IMR-90 (cell line): ENCODE measurements at regions not wholly inside any gene's neighbourhood (a gene's known extent, or its start where the extent isn't known, plus 50 kb on each side); places are given as distances from the start of the nearest gene placed in this dataset.

Source experiments
- ATAC-seq: fragments of 200-7000 bp; cut with Tn5 transposase; 2 replicates; pipeline ENCODE4 v1.9.1; 2020; ENCODE audit warnings: low read depth, mild to moderate bottlenecking, moderate library complexity
- BruUV-seq: library from RNA; stranded (reverse); fragments of 400-500 nt; replicated peaks from 2 replicates; lab custom pipeline; 2021; lab: Mats Ljungman, UMichigan
- CTCF ChIA-PET: fragments of 300-600 bp; formaldehyde crosslinking; extraction: SDS; loops from one replicate; lab custom pipeline; 2021; ENCODE audit warnings: antibody characterized with exemption; lab: Yijun Ruan, JAX
- POLR2A ChIA-PET: fragments of 300-600 bp; sonication (Branson Sonifier 250); formaldehyde crosslinking; loops from one replicate; lab custom pipeline; 2022; ENCODE audit warnings: antibody characterized with exemption; ENCODE audit not compliant: unreplicated experiment; lab: Charles Lee
- DNase-seq: peaks from one replicate; pipeline ENCODE4 v3.0.0; 2013
- H2AFZ ChIP-seq: replicated peaks from 2 replicates; pipeline ENCODE3; 2013; ENCODE audit warnings: low read length, mild to moderate bottlenecking; ENCODE audit not compliant: poor library complexity
- H2AK5ac ChIP-seq: 2 replicates; pipeline ENCODE4 v1.6.1; 2013; ENCODE audit warnings: low read depth, low read length, inconsistent platforms
- H2AK9ac ChIP-seq: replicated peaks from 2 replicates; pipeline ENCODE3; 2013; ENCODE audit warnings: mild to moderate bottlenecking, low read depth, low read length, moderate library complexity; ENCODE audit not compliant: poor library complexity
- H2BK120ac ChIP-seq: 2 replicates; pipeline ENCODE4 v1.6.1; 2013; ENCODE audit warnings: low read depth, low read length, inconsistent platforms
- H2BK15ac ChIP-seq: 3 replicates; pipeline ENCODE4 v1.6.1; 2013; ENCODE audit warnings: low read depth, low read length, inconsistent platforms
- H2BK20ac ChIP-seq: 2 replicates; pipeline ENCODE4 v1.6.1; 2013; ENCODE audit warnings: low read depth, mild to moderate bottlenecking, inconsistent platforms, low read length, moderate library complexity
- H2BK5ac ChIP-seq: 2 replicates; pipeline ENCODE4 v1.6.1; 2013; ENCODE audit warnings: mild to moderate bottlenecking, low read depth, low read length, inconsistent platforms; ENCODE audit not compliant: poor library complexity, severe bottlenecking
- H3K14ac ChIP-seq: replicated peaks from 2 replicates; pipeline ENCODE4 v1.6.1; 2013; ENCODE audit warnings: low read depth, low read length, inconsistent platforms
- H3K18ac ChIP-seq: 2 replicates; pipeline ENCODE4 v1.6.1; 2013; ENCODE audit warnings: low read depth, low read length, control low read depth
- H3K23ac ChIP-seq: 2 replicates; pipeline ENCODE4 v1.6.1; 2013; ENCODE audit warnings: low read depth, low read length, inconsistent platforms
- H3K27ac ChIP-seq: 2 replicates; pipeline ENCODE4 v1.5.1; 2013; ENCODE audit warnings: mild to moderate bottlenecking, control low read depth, low read length; ENCODE audit not compliant: insufficient read depth
- H3K27me3 ChIP-seq: 2 replicates; pipeline ENCODE4 v1.6.1; 2013; ENCODE audit warnings: low read length; ENCODE audit not compliant: control insufficient read depth, insufficient read depth
- H3K36me3 ChIP-seq: 2 replicates; pipeline ENCODE4 v1.6.1; 2013; ENCODE audit warnings: low read length, mixed read lengths; ENCODE audit not compliant: control insufficient read depth, insufficient read depth
- H3K4ac ChIP-seq: 2 replicates; pipeline ENCODE4 v1.6.1; 2013; ENCODE audit warnings: low read depth, low read length, inconsistent platforms
- H3K4me1 ChIP-seq: 2 replicates; pipeline ENCODE4 v1.6.1; 2013; ENCODE audit warnings: low read length, mixed read lengths; ENCODE audit not compliant: control insufficient read depth, insufficient read depth
- H3K4me2 ChIP-seq: 2 replicates; pipeline ENCODE4 v1.6.1; 2013; ENCODE audit warnings: low read depth, mild to moderate bottlenecking, control low read depth, low read length, moderate library complexity
- H3K4me3 ChIP-seq: 2 replicates; pipeline ENCODE4 v1.5.1; 2013; ENCODE audit warnings: low read depth, mild to moderate bottlenecking, control low read depth, low read length, moderate library complexity; ENCODE audit not compliant: insufficient read depth
- H3K56ac ChIP-seq: 2 replicates; pipeline ENCODE4 v1.6.1; 2013; ENCODE audit warnings: low read length, inconsistent platforms; ENCODE audit not compliant: insufficient read depth; ENCODE audit errors: extremely low read depth
- H3K79me1 ChIP-seq, 2 experiments: 2 replicates each; pipeline ENCODE4 v1.6.1; 2013; ENCODE audit warnings: low read length in 2 of 2, inconsistent platforms in 1 of 2, low read depth in 1 of 2
- H3K9ac ChIP-seq: 2 replicates; pipeline ENCODE4 v1.6.1; 2013; ENCODE audit warnings: low read depth, low read length, control low read depth
- H3K9me1 ChIP-seq: 2 replicates; pipeline ENCODE4 v1.6.1; 2013; ENCODE audit warnings: low read length, inconsistent platforms; ENCODE audit not compliant: insufficient read depth
- H3K9me3 ChIP-seq: 2 replicates; pipeline ENCODE4 v1.6.1; 2013; ENCODE audit warnings: low read length; ENCODE audit not compliant: control insufficient read depth, insufficient read depth
- H4K20me1 ChIP-seq: 2 replicates; pipeline ENCODE4 v1.6.1; 2013; ENCODE audit warnings: low read length, inconsistent platforms; ENCODE audit not compliant: insufficient read depth
- H4K5ac ChIP-seq: 2 replicates; pipeline ENCODE4 v1.6.1; 2013; ENCODE audit warnings: mild to moderate bottlenecking, low read depth, low read length, control low read depth
- H4K8ac ChIP-seq, 2 experiments: 2 replicates each; pipeline ENCODE4 v1.6.1; 2013; ENCODE audit warnings: low read depth in 2 of 2, low read length in 2 of 2, control low read depth in 1 of 2, inconsistent platforms in 1 of 2
- H4K91ac ChIP-seq: 2 replicates; pipeline ENCODE4 v1.6.1; 2013; ENCODE audit warnings: low read depth, low read length, inconsistent platforms; ENCODE audit not compliant: insufficient read depth
- MXI1 ChIP-seq: IDR thresholded peaks from 2 replicates; pipeline ENCODE4 v1.6.1; 2012; ENCODE audit warnings: low read depth, mild to moderate bottlenecking, low read length, moderate library complexity, borderline replicate concordance
- NFE2L2 ChIP-seq: fragments of 150-350 bp; IDR thresholded peaks from 2 replicates; pipeline ENCODE4 v1.6.1; 2016; ENCODE audit warnings: low read depth, mild to moderate bottlenecking, low read length
- POLR2A ChIP-seq: IDR thresholded peaks from 2 replicates; pipeline ENCODE4 v1.6.1; 2012; ENCODE audit warnings: mild to moderate bottlenecking, low read depth, low read length
- RAD21 ChIP-seq: IDR thresholded peaks from 2 replicates; pipeline ENCODE4 v1.6.1; 2012; ENCODE audit warnings: low read length, improper control_type of control experiment
- RFX5 ChIP-seq: IDR thresholded peaks from 2 replicates; pipeline ENCODE4 v1.8.0; 2012; ENCODE audit warnings: low read depth, mild to moderate bottlenecking, low read length, moderate library complexity
- SMC3 ChIP-seq: fragments of 150-350 bp; IDR thresholded peaks from 2 replicates; pipeline ENCODE4 v1.6.1; 2016; ENCODE audit warnings: low read depth, mild to moderate bottlenecking, antibody characterized with exemption, low read length, moderate library complexity
- WGBS, 2 experiments: methylation state at CpG; one replicate each; pipeline versions ENCODE4 v1.1.5 to v1.1.7; 2013; ENCODE audit warnings: missing lambda C conversion rate in 2 of 2; ENCODE audit not compliant: insufficient read length in 1 of 2; ENCODE audit errors: extremely low coverage in 2 of 2; 5-methylcytosine and 5-hydroxymethylcytosine counted together
- dilution Hi-C: fragments of 300-500 bp; cut with HindIII; formaldehyde crosslinking; loops from one replicate; pipeline ENCODE4 v1.14.3; 2018; ENCODE audit warnings: low sequenced_read_pairs; ENCODE audit not compliant: unreplicated experiment
- in situ Hi-C: fragments of 300-500 bp; cut with MboI; formaldehyde crosslinking; loops from 3 replicates; pipeline ENCODE4 v1.14.3; 2019; ENCODE audit warnings: low sequenced_read_pairs, inconsistent platforms, mixed read lengths
- intact Hi-C: fragments of 100-400 bp; cut with micrococcal nuclease; formaldehyde crosslinking; loops from 2 replicates; pipeline ENCODE4 v1.10.0; 2022
- TF ChIP-seq, protein P1 (sequence below): conservative IDR thresholded peaks from 2 replicates; pipeline ENCODE4 v1.5.1; 2012; ENCODE audit warnings: mild to moderate bottlenecking, low read depth, low read length, improper control_type of control experiment
- TF ChIP-seq, protein P2 (sequence below): fragments of 150-350 bp; IDR thresholded peaks from 2 replicates; pipeline ENCODE4 v1.6.1; 2017; ENCODE audit warnings: mild to moderate bottlenecking, antibody characterized with exemption, low read length, low read depth

DNA sequence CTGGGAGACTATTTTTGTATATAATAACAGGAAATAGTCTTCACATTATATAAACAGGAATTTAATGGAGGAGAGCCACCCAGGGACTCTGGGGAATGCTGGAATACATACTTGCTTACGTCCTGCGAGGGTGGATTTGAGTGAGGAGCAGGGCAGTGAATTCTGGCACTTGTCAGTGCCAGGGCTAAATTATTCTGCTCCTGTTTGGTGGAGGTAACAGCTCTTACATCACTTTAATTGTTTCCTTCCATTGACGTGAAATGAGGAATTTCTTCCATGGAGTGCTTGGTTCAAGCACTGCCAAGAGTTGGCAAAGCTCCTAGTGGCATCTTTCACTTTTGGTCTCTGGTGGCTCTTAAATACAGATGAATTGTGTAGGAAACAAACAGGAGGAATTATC is 94.1 kb upstream of the GOLGA8J start:
- no TSS peak for BruUV-seq
- Histone ChIP-seq H2BK15ac (no peak overlapping the region), H4K5ac (no peak overlapping the region), H3K36me3 (no peaks in the 10 kb centered on the region), H3K4me1 (0 out of 2 replicates have a peak, but pooled peaks cover 2% of the 10 kb centered on the region), H2BK120ac (no peak overlapping the region), H3K9me1 (no peaks in the 10 kb centered on the region), H3K27ac (no peak overlapping the region), H3K79me1 (no peaks in the 10 kb centered on the region), H3K4me2 (peak overlapping the region; percentile 51; the same call in 1 of the 2 replicates), H3K9me3 (no peaks in the 10 kb centered on the region), H2AK5ac (no peak overlapping the region), H3K18ac (no peak overlapping the region), H3K4me3 (no peak overlapping the region), H3K56ac (no peak overlapping the region), H3K9ac (no peak overlapping the region), H2BK20ac (no peak overlapping the region), H2AFZ (no peak overlapping the region), H2AK9ac (no peak overlapping the region), H3K27me3 (peaks cover 8% of the 10 kb centered on the region), H2BK5ac (no peak overlapping the region), H3K23ac (no peak overlapping the region), H4K8ac (no peak overlapping the region), H4K20me1 (no peaks in the 10 kb centered on the region), H3K14ac (no peak overlapping the region), H3K4ac (no peak overlapping the region), H4K91ac (no peak overlapping the region)
- ChIA-PET POLR2A (no interaction called here), CTCF (interaction anchor here (0.6 to 1.2 kb wide), 3 partner anchors 9 to 321 kb away, joined by 3 read pairs; no protein-coding TSS in a partner anchor)
- ATAC-seq (peak; percentile 29), DNase-seq (peak; percentile 11)
- intact Hi-C loops (no loop called here), dilution Hi-C loops (no loop called here), in situ Hi-C loops (no loop called here)
- TF ChIP-seq MXI1 = no peak
- TF ChIP-seq POLR2A = no peak
- no peak for TF ChIP-seq RAD21
- TF ChIP-seq, protein P1, sequence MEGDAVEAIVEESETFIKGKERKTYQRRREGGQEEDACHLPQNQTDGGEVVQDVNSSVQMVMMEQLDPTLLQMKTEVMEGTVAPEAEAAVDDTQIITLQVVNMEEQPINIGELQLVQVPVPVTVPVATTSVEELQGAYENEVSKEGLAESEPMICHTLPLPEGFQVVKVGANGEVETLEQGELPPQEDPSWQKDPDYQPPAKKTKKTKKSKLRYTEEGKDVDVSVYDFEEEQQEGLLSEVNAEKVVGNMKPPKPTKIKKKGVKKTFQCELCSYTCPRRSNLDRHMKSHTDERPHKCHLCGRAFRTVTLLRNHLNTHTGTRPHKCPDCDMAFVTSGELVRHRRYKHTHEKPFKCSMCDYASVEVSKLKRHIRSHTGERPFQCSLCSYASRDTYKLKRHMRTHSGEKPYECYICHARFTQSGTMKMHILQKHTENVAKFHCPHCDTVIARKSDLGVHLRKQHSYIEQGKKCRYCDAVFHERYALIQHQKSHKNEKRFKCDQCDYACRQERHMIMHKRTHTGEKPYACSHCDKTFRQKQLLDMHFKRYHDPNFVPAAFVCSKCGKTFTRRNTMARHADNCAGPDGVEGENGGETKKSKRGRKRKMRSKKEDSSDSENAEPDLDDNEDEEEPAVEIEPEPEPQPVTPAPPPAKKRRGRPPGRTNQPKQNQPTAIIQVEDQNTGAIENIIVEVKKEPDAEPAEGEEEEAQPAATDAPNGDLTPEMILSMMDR = no peak
- TF ChIP-seq RFX5 = no peak
- no peak for TF ChIP-seq NFE2L2
- TF ChIP-seq, protein P2, sequence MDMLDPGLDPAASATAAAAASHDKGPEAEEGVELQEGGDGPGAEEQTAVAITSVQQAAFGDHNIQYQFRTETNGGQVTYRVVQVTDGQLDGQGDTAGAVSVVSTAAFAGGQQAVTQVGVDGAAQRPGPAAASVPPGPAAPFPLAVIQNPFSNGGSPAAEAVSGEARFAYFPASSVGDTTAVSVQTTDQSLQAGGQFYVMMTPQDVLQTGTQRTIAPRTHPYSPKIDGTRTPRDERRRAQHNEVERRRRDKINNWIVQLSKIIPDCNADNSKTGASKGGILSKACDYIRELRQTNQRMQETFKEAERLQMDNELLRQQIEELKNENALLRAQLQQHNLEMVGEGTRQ = no peak
- no peak for TF ChIP-seq SMC3
- no CpG with 5 or more reads among the region's 3 CpGs for WGBS, 2 experiments
